B cell (primary cell): ENCODE measurements at regions not wholly inside any gene's neighbourhood (a gene's known extent, or its start where the extent isn't known, plus 50 kb on each side); places are given as distances from the start of the nearest gene placed in this dataset.

Experiments
- ATAC-seq: fragments of 200-7000 bp; cut with Tn5 transposase; one replicate; pipeline ENCODE4 v1.10.0; 2021; ENCODE audit warnings: low read depth, mild to moderate bottlenecking, moderate number of reproducible peaks, moderate library complexity
- CTCF ChIA-PET: fragments of 350-600 bp; sonication (Branson Sonifier 250); formaldehyde crosslinking; loops from one replicate; lab custom pipeline; 2021; ENCODE audit warnings: antibody characterized with exemption, inconsistent platforms; lab: Charles Lee
- POLR2A ChIA-PET: fragments of 350-600 bp; sonication (Branson Sonifier 250); formaldehyde crosslinking; loops from one replicate; lab custom pipeline; 2021; ENCODE audit warnings: antibody characterized with exemption; lab: Charles Lee
- DNase-seq: peaks from one replicate; pipeline ENCODE4 v3.0.0; 2013
- H2AFZ ChIP-seq: 2 replicates; pipeline ENCODE4 v1.6.1; 2012; ENCODE audit warnings: mild to moderate bottlenecking, low read depth, low read length; ENCODE audit not compliant: insufficient read depth, poor library complexity, severe bottlenecking
- H3K27ac ChIP-seq, 2 donors: 1 replicate in 1 of 2; 2 replicates in 1 of 2; pipeline ENCODE4 v1.5.1; 2012 to 2013; ENCODE audit warnings: low read length in 2 of 2, mild to moderate bottlenecking in 2 of 2, moderate library complexity in 1 of 2
- H3K27me3 ChIP-seq, 4 experiments: fragments of 200-600 bp in 1 of 4; sonication (generic) in 1 of 4; replicated peaks in 1 of 4; 1 replicate in 2 of 4; 2 replicates in 2 of 4; pipeline versions ENCODE4 v1.6.1 to v1.7.0; 2013 to 2016; ENCODE audit warnings: low read length in 3 of 4, mild to moderate bottlenecking in 2 of 4, mixed read lengths in 1 of 4, moderate library complexity in 1 of 4; ENCODE audit not compliant: insufficient read depth in 4 of 4, control insufficient read depth in 3 of 4; ENCODE audit errors: control extremely low read depth in 1 of 4
- H3K36me3 ChIP-seq, 2 experiments: replicated peaks in 1 of 2; 1 replicate in 1 of 2; 2 replicates in 1 of 2; pipeline versions ENCODE4 v1.6.1 to v1.7.1; 2013; ENCODE audit warnings: low read length in 1 of 2; ENCODE audit not compliant: insufficient read depth in 2 of 2, control insufficient read depth in 1 of 2; ENCODE audit errors: control extremely low read depth in 1 of 2, extremely low read depth in 1 of 2
- H3K4me1 ChIP-seq, 2 donors: fragments of 200-600 bp in 1 of 2; sonication (generic) in 1 of 2; 1 replicate in 1 of 2; 2 replicates in 1 of 2; pipeline versions ENCODE4 v1.5.1 to v1.6.1; 2013 to 2017; ENCODE audit warnings: low read length in 2 of 2; ENCODE audit not compliant: control insufficient read depth in 2 of 2, insufficient read depth in 2 of 2
- H3K4me2 ChIP-seq: replicated peaks from 2 replicates; pipeline ENCODE3; 2012; ENCODE audit warnings: mild to moderate bottlenecking, low read depth, low read length; ENCODE audit not compliant: poor library complexity, severe bottlenecking
- H3K4me3 ChIP-seq, 5 experiments: fragments of 200-600 bp in 1 of 5; sonication (generic) in 1 of 5; 1 replicate in 3 of 5; 2 replicates in 2 of 5; pipeline versions ENCODE4 v1.5.1 to v1.7.0; 2011 to 2016; ENCODE audit warnings: low read length in 4 of 5, mild to moderate bottlenecking in 4 of 5, low read depth in 2 of 5, control low read depth in 1 of 5, moderate library complexity in 1 of 5; ENCODE audit not compliant: insufficient read depth in 1 of 5; ENCODE audit errors: control extremely low read depth in 1 of 5, extremely low read depth in 1 of 5
- H3K79me2 ChIP-seq: fragments of 200-600 bp; sonication (generic); one replicate; pipeline ENCODE4 v1.6.0; 2016; ENCODE audit warnings: low read length; ENCODE audit not compliant: control insufficient read depth, insufficient read depth
- H3K9ac ChIP-seq: fragments of 200-600 bp; sonication (generic); 2 replicates; pipeline ENCODE4 v1.6.1; 2017; ENCODE audit warnings: mild to moderate bottlenecking, low read length, moderate library complexity
- H3K9me3 ChIP-seq, 3 donors: one replicate each; pipeline versions ENCODE4 v1.6.1 to v1.7.1; 2013; ENCODE audit warnings: low read length in 2 of 3; ENCODE audit not compliant: control insufficient read depth in 2 of 3, insufficient read depth in 1 of 3; ENCODE audit errors: control extremely low read depth in 1 of 3
- H4K20me1 ChIP-seq: 2 replicates; pipeline ENCODE4 v1.6.0; 2012; ENCODE audit warnings: mild to moderate bottlenecking, low read length; ENCODE audit not compliant: insufficient read depth, control insufficient read depth, poor library complexity, severe bottlenecking
- H3K27ac Mint-ChIP-seq: one replicate; pipeline ENCODE4 v1.8.0; 2021; ENCODE audit warnings: mixed read lengths
- H3K27me3 Mint-ChIP-seq: one replicate; pipeline ENCODE4 v1.8.0; 2021; ENCODE audit warnings: mixed read lengths
- H3K4me1 Mint-ChIP-seq: one replicate; pipeline ENCODE4 v1.8.0; 2021; ENCODE audit warnings: mixed read lengths
- H3K4me3 Mint-ChIP-seq: one replicate; pipeline ENCODE4 v1.8.0; 2021; ENCODE audit warnings: mixed read lengths
- H3K9me3 Mint-ChIP-seq: one replicate; pipeline ENCODE4 v1.8.0; 2022; ENCODE audit warnings: mixed read lengths; ENCODE audit not compliant: insufficient read depth
- CTCF ChIP-seq: fragments of 200-600 bp; IDR thresholded peaks from one replicate; pipeline ENCODE4 v1.8.0; 2022; ENCODE audit warnings: antibody characterized with exemption, mild to moderate bottlenecking
- EZH2 ChIP-seq: IDR thresholded peaks from 2 replicates; pipeline ENCODE4 v1.6.1; 2012; ENCODE audit warnings: borderline replicate concordance, low read depth, mild to moderate bottlenecking, moderate library complexity, low read length; ENCODE audit not compliant: insufficient read depth, poor library complexity, severe bottlenecking
- WGBS: methylation state at CpG from one replicate; pipeline ENCODE4 v1.1.5; 2013; ENCODE audit warnings: missing lambda C conversion rate; ENCODE audit not compliant: insufficient coverage; 5-methylcytosine and 5-hydroxymethylcytosine counted together
- intact Hi-C: fragments of 100-400 bp; cut with micrococcal nuclease; formaldehyde crosslinking; loops from one replicate; pipeline ENCODE4 v1.10.0; 2022

DNA sequence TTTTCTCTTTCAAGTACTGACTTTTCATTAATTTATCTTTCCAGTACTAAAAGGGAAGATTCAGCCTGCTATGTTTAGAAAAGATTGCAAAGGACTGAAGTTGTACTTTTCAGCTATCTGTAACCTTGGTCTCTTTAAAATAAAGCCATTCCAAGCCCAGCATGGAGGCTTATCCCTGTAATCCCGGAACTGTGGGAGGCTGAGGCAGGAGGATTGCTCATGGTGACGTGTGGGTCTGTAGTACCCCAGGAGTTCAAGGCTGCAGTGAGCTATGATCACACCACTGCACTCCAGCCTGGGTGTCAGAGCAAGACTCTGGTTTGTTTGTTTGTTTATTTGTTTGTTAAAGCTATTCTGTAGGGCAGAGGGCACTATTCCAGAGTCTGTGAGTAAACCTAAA is 50.6 kb upstream of the TMEM170B start:
- CTCF ChIA-PET, result interaction anchor here (0.6 to 3.4 kb wide), 3 partner anchors 9 to 315 kb away, joined by 3 to 12 read pairs (median 3); no protein-coding TSS in a partner anchor
- Mint-ChIP-seq H3K27ac (no peak overlapping the region), H3K27me3 (no peaks in the 10 kb centered on the region), H3K4me3 (no peak overlapping the region), H3K4me1 (no peaks in the 10 kb centered on the region), H3K9me3 (no peaks in the 10 kb centered on the region)
- 100% methylated on average over 2 of the region's 2 CpGs for WGBS
- DNase-seq (no peak), ATAC-seq (no peak)
- Histone ChIP-seq H3K27ac (no peak overlapping the region), H4K20me1 (no peaks in the 10 kb centered on the region), H3K9ac (no peak overlapping the region), H3K9me3 (no peaks in the 10 kb centered on the region), H3K4me1 (peaks cover 6 to 7% of the 10 kb centered on the region in 2 donors), H3K79me2 (no peaks in the 10 kb centered on the region), H3K36me3 (no peaks in the 10 kb centered on the region), H3K4me3 (no peak overlapping the region), H2AFZ (no peak overlapping the region), H3K27me3 (no peaks in the 10 kb centered on the region), H3K4me2 (no peak overlapping the region)
- POLR2A ChIA-PET, result no interaction called here
- TF ChIP-seq EZH2 (no peak), CTCF (no peak)
- intact Hi-C loops, result no loop called here

GRCh38 chr6:11486486-11486885 is 51.1 kb upstream of the TMEM170B start:
- peaks cover under 1 to 2% of the 10 kb centered on the region in 2 donors for H3K4me1 ChIP-seq
- TF ChIP-seq EZH2, result no peak
- TF ChIP-seq CTCF, result no peak
- H3K9me3 Mint-ChIP-seq, result no peaks in the 10 kb centered on the region
- no peak overlapping the region for H3K27ac Mint-ChIP-seq
- H3K9me3 ChIP-seq, result no peaks in the 10 kb centered on the region
- H4K20me1 ChIP-seq, result no peaks in the 10 kb centered on the region
- ChIA-PET POLR2A (no interaction called here), CTCF (interaction anchor here (1.9 to 3.4 kb wide), 2 partner anchors 11 to 315 kb away, joined by 10 to 12 read pairs; no protein-coding TSS in a partner anchor)
- H3K79me2 ChIP-seq, result no peaks in the 10 kb centered on the region
- H3K4me3 Mint-ChIP-seq, result no peak overlapping the region
- ATAC-seq, result no peak
- WGBS, result 91% methylated on average over 4 of the region's 7 CpGs
- intact Hi-C loops, result no loop called here
- no peak for DNase-seq
- H3K36me3 ChIP-seq, result no peaks in the 10 kb centered on the region
- no peak overlapping the region for H3K4me2 ChIP-seq
- H3K27me3 Mint-ChIP-seq, result no peaks in the 10 kb centered on the region
- no peaks in the 10 kb centered on the region for H3K27me3 ChIP-seq
- no peak overlapping the region for H3K4me3 ChIP-seq
- no peak overlapping the region for H2AFZ ChIP-seq
- H3K4me1 Mint-ChIP-seq, result no peaks in the 10 kb centered on the region
- H3K27ac ChIP-seq, result no peak overlapping the region
- H3K9ac ChIP-seq, result no peak overlapping the region
